AG04449 (cell line): ENCODE measurements at regions not wholly inside any gene's neighbourhood (a gene's known extent, or its start where the extent isn't known, plus 50 kb on each side); places are given as distances from the start of the nearest gene placed in this dataset.

Experiments used
- CTCF ChIA-PET: fragments of 350-600 bp; formaldehyde crosslinking; extraction: SDS; loops from one replicate; lab custom pipeline; 2021; ENCODE audit warnings: antibody characterized with exemption; lab: Yijun Ruan, JAX
- POLR2A ChIA-PET: fragments of 400-600, 350-600 bp; formaldehyde crosslinking; extraction: SDS; loops from one replicate; lab custom pipeline; 2020; ENCODE audit warnings: antibody characterized with exemption, inconsistent platforms; lab: Yijun Ruan, JAX
- DNase-seq: peaks from one replicate; pipeline ENCODE4 v3.0.0-alpha.2; 2010; ENCODE audit warnings: low read depth, low spot score
- H3K4me3 ChIP-seq: 2 replicates; pipeline ENCODE4 v1.5.1; 2011; ENCODE audit warnings: low read depth, mild to moderate bottlenecking, control low read depth, low read length
- CTCF ChIP-seq: IDR thresholded peaks from one replicate; pipeline ENCODE4 v1.5.1; 2011; ENCODE audit warnings: mild to moderate bottlenecking, moderate library complexity, low read length, control low read depth, inconsistent platforms; ENCODE audit not compliant: insufficient read depth; ENCODE audit errors: missing control alignments

GRCh38 chr15:39323157-39323556, 257.7 kb upstream of the THBS1 start:
- no peak overlapping the region for H3K4me3 ChIP-seq
- ChIA-PET POLR2A (no interaction called here), CTCF (no interaction called here)

GRCh38 chr15:39323706-39324105, 257.2 kb upstream of the THBS1 start:
- POLR2A ChIA-PET = no interaction called here
- no peak for TF ChIP-seq CTCF
- CTCF ChIA-PET = no interaction called here
- no peak overlapping the region for H3K4me3 ChIP-seq
- no peak for DNase-seq

More at GRCh38 chr15:39323157-39323556, 257.7 kb upstream of the THBS1 start:
- DNase-seq = no peak
- TF ChIP-seq CTCF = no peak

GRCh38 chr15:39326306-39326975, 254.4 kb upstream of the THBS1 start:
- DNase-seq = no peak
- ChIA-PET POLR2A (interaction anchor here (0.6 kb wide), 1 partner anchor 254 kb away, joined by 3 read pairs; the partner anchor contains the start of gene THBS1), CTCF (interaction anchor here (1.0 kb wide), 1 partner anchor 31 kb away, joined by 3 read pairs; no protein-coding TSS in a partner anchor)
- no peak overlapping the region for H3K4me3 ChIP-seq
- no peak for TF ChIP-seq CTCF

- no peak for DNase-seq
- ChIA-PET POLR2A (no interaction called here), CTCF (interaction anchor here (1.0 kb wide), 1 partner anchor 30 kb away, joined by 3 read pairs; no protein-coding TSS in a partner anchor)
- no peak overlapping the region for H3K4me3 ChIP-seq
- TF ChIP-seq CTCF = no peak
Observed at GRCh38 chr15:39327005-39327730, 253.7 kb upstream of the THBS1 start.

- CTCF ChIA-PET = interaction anchor here (0.6 kb wide), 1 partner anchor 31 kb away, joined by 3 read pairs; no protein-coding TSS in a partner anchor
- no peak for DNase-seq
- no peak for TF ChIP-seq CTCF
- no peak overlapping the region for H3K4me3 ChIP-seq
- POLR2A ChIA-PET = no interaction called here
Observed at GRCh38 chr15:39330061-39330460, 250.8 kb upstream of the THBS1 start.

- POLR2A ChIA-PET = no interaction called here
- H3K4me3 ChIP-seq = no peak overlapping the region
- CTCF ChIA-PET = interaction anchor here (1.1 kb wide), 1 partner anchor 9 kb away, joined by 3 read pairs; no protein-coding TSS in a partner anchor
- TF ChIP-seq CTCF = no peak
- no peak for DNase-seq
Observed at GRCh38 chr15:39331584-39331983, 249.3 kb upstream of the THBS1 start.
